ENCODE measurements at regions not wholly inside any gene's neighbourhood (a gene's known extent, or its start where the extent isn't known, plus 50 kb on each side); places are given as distances from the start of the nearest gene placed in this dataset.

DNA sequence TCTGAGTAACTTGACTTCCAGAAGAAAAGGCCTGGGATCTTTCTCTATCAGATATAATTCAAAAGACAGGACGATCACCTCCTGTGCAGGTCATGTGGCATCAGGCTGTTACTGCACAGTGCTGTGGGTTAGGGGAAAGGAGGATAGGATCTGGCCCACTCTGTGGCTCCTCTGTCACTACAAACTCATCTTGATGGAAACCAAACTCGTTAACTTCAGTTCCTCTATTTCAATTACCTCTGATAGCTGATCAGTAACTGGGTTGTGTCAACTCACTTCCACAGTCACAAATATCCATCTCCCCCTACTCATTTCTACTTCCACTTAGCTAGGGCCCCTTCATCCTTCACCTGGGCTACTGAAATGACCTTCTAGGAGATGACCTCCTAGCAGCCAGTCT lies 95.2 kb downstream of the RCN1 start:
- TF ChIP-seq, protein P1, sequence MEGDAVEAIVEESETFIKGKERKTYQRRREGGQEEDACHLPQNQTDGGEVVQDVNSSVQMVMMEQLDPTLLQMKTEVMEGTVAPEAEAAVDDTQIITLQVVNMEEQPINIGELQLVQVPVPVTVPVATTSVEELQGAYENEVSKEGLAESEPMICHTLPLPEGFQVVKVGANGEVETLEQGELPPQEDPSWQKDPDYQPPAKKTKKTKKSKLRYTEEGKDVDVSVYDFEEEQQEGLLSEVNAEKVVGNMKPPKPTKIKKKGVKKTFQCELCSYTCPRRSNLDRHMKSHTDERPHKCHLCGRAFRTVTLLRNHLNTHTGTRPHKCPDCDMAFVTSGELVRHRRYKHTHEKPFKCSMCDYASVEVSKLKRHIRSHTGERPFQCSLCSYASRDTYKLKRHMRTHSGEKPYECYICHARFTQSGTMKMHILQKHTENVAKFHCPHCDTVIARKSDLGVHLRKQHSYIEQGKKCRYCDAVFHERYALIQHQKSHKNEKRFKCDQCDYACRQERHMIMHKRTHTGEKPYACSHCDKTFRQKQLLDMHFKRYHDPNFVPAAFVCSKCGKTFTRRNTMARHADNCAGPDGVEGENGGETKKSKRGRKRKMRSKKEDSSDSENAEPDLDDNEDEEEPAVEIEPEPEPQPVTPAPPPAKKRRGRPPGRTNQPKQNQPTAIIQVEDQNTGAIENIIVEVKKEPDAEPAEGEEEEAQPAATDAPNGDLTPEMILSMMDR (IDR thresholded peaks at IDR 0.05 in 2 of 3, conservative IDR thresholded peaks at IDR 0.05 in 1 of 3; ENCODE audit: control insufficient read depth in 2 of 3, extremely low read depth in 1 of 3, insufficient read depth in 1 of 3, low read depth in 3 of 3, low read length in 3 of 3), result no peak
- no peak for TF ChIP-seq TAF1 (IDR thresholded peaks at IDR 0.05; ENCODE audit: borderline replicate concordance, low read depth, low read length)
- no peak for TF ChIP-seq CREB1 (IDR thresholded peaks at IDR 0.05; ENCODE audit: low read depth)
- TF ChIP-seq, protein P2, sequence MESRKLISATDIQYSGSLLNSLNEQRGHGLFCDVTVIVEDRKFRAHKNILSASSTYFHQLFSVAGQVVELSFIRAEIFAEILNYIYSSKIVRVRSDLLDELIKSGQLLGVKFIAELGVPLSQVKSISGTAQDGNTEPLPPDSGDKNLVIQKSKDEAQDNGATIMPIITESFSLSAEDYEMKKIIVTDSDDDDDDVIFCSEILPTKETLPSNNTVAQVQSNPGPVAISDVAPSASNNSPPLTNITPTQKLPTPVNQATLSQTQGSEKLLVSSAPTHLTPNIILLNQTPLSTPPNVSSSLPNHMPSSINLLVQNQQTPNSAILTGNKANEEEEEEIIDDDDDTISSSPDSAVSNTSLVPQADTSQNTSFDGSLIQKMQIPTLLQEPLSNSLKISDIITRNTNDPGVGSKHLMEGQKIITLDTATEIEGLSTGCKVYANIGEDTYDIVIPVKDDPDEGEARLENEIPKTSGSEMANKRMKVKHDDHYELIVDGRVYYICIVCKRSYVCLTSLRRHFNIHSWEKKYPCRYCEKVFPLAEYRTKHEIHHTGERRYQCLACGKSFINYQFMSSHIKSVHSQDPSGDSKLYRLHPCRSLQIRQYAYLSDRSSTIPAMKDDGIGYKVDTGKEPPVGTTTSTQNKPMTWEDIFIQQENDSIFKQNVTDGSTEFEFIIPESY (IDR thresholded peaks at IDR 0.05), result no peak
- TF ChIP-seq RFX5 (IDR thresholded peaks at IDR 0.05; ENCODE audit: low read depth, low read length), result no peak
- TF ChIP-seq JUND (IDR thresholded peaks at IDR 0.05; ENCODE audit: low read depth, low read length), result no peak
- TF ChIP-seq TCF7 (IDR thresholded peaks at IDR 0.05; ENCODE audit: borderline replicate concordance), result no peak

All from GM12878 (cell line).